ENCODE measurements at regions not wholly inside any gene's neighbourhood (a gene's known extent, or its start where the extent isn't known, plus 50 kb on each side); places are given as distances from the start of the nearest gene placed in this dataset.
A peak's percentile ranks its signal among the peaks of the same experiment; 100 is the strongest.
"Not testable (repeated sequence)": the region's sequence is repeated elsewhere in the genome, so short reads cannot be mapped to it uniquely, and the experiment has no call there.

DNA sequence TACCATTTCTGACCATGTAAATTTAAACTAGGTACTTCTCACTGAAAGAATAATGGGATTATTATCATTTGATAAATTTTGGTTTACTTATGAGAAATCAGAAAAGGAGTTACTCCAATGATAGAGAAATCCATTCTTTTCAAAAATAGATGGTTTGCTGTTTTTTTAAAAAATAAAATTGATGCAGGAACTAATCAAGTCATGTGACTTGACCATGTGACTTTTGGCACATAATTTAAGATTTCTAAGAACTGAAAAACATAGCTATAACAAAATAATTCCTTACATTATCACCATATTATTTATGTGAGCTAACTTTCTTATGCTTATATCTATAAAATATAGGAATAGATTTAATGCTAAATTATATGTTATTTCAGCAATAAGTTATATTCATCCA, 247.1 kb upstream of the FIGN start:
- DNase-seq (ENCODE audit: low read depth in 2 of 3, low spot score in 2 of 3) = no peak

DNA sequence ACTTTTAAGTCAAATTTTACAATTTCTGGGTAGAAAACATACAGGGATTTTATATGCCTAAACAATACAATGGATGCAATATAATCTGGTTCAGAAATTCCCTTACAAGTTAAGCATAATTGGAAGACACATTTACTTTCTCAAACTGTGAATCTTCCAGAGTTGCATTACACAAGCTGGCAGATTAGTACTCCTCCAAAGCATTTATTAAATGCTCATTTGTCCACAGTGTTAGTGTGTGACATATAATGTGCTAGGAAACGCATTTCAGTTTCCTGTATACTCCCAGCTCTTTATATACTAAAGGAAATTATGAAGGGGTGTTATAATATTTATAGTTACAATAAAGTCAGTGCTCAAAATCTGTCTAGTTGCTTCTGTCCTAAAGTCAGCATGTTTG, 239.0 kb upstream of the FIGN start:
- DNase-seq (ENCODE audit: low read depth in 2 of 3, low spot score in 2 of 3) = no peak

DNA sequence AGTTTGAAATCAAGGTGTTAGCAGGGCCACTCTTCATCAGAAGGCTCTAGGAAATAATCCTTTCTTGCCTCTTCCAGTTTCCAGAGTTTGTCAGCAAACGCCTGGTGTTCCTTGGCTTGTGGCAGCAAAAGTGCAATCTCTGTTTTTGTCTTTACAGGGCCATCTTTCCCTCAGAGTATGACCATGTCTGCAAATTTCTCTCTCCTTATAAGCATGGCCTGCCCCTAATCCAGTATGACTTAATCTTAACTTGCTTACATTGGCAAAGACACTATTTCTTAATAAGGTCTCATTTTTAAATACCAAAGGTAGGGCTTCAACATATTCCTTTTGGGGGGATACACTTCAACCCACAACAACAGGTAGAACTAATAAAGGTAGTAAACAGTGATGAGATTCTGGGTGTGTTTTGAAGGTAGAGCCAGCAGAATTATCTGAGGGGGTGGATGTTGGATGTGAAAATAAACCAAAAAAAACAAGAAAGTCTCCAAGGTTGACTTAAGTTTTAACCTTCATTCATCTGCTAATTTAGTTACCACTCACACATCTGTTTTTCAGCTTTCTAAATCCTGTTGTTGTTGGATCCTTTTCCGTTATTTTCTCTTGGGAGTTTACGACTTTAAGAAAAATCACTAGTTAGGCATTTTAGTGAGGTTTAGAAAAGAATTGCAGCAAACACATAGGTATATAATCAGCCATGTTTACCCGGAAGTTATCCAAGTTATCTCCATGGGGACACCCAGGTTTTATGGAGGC, 234.4 kb upstream of the FIGN start:
- no peak for DNase-seq (ENCODE audit: low read depth in 2 of 3, low spot score in 2 of 3)

DNA sequence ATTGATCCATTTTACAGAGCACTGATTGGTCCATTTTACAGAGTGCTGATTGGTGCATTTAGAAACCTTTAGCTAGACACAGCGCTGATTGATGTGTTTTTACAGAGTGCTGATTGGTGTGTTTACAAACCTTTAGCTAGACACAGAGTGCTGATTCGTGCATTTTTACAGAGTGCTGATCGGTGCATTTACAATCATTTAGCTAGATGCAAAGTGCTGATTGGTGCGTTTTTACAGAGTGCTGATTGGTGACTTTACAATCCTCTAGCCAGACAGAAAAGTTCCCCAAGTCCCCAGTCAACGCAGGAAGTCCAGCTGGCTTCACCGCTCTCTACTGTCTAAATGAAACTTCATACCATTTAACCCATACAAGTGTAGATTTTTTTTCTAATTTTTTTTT, 228.5 kb upstream of the FIGN start:
- not testable (repeated sequence) for DNase-seq (ENCODE audit: low read depth in 2 of 3, low spot score in 2 of 3)

DNA sequence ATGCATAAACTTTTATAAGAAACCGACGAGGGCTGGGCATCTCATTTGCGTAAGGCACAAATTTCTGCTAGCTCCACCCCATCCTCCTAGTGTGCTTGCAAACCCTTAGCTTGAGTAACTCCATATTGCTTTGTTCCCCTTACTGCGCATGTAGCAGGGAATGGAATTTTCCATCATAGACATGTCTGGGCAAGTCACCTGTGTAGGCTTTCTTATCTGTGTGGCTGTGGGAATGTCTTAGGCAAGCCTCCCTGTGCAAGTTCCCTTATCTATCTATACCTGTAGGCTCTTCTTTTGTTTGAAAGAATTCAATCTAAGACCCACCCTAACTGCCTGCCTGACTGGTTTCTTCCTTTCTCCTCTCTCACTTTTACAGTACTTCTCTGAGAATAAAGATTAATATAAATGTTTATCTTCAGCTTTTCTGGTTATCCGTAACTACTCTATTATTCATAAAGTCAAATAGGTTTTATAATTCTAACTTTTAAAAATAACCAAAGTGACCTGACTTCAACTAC, 217.6 kb upstream of the FIGN start:
- DNase-seq (ENCODE audit: low read depth in 2 of 3, low spot score in 2 of 3) = no peak

DNA sequence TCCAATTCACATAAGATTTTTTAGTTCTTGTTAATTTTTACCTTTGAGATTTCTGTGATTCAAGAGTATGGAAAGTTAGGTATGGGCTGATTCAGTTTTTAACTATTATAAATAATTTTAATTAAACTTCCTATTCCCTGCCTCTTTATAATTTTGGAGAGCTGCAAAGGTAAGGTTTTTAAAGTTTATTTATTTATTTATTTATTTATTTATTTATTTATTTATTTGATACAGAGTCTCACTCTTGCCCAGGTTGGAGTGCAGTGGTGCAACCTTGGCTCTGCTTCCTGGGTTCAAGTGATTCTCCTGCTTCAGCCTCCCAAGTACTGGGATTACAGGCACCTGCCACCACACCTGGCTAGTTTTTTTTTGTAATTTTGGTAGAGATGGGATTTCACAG, 215.5 kb upstream of the FIGN start:
- no peak for DNase-seq (ENCODE audit: low read depth in 2 of 3, low spot score in 2 of 3)

DNA sequence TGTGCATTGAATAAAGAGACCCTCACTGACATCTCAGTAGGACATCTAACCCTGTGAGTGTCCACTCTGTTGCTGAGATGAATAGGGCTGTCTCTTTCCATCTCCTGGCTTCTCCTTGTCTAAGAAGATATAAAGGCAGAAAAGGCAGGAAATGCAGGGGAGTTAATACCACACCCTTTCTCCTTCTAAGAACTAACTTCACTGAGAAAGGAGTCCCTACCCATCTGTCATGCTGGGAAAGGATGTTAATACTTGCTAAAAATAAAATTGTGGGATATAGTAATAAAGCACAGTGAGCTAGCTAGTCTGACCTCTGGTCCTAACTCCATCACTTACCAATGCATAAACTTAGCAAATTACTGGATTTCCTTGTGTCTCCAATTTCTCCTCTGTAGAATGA, 213.9 kb upstream of the FIGN start:
- DNase-seq (ENCODE audit: low read depth in 2 of 3, low spot score in 2 of 3) = no peak

DNA sequence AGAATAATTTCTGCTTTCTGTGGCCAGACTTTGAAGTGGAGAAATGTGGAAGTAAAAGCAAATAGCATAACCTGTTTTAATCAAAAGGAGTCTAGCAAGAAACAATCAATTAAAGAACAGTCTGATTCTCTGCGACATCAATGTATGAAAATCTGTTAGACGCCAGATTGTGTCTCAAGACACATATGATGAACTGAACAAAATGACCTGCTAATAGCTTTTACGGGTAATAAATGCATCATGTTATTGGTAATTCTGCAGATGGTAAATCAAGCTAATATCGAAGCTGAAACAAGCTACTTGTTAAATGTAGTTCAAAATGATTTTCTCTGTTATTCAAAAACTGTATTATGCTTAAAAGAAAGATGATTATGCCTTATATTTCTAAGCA, 208.5 kb upstream of the FIGN start:
- DNase-seq (ENCODE audit: low read depth in 2 of 3, low spot score in 2 of 3) = no peak

DNA sequence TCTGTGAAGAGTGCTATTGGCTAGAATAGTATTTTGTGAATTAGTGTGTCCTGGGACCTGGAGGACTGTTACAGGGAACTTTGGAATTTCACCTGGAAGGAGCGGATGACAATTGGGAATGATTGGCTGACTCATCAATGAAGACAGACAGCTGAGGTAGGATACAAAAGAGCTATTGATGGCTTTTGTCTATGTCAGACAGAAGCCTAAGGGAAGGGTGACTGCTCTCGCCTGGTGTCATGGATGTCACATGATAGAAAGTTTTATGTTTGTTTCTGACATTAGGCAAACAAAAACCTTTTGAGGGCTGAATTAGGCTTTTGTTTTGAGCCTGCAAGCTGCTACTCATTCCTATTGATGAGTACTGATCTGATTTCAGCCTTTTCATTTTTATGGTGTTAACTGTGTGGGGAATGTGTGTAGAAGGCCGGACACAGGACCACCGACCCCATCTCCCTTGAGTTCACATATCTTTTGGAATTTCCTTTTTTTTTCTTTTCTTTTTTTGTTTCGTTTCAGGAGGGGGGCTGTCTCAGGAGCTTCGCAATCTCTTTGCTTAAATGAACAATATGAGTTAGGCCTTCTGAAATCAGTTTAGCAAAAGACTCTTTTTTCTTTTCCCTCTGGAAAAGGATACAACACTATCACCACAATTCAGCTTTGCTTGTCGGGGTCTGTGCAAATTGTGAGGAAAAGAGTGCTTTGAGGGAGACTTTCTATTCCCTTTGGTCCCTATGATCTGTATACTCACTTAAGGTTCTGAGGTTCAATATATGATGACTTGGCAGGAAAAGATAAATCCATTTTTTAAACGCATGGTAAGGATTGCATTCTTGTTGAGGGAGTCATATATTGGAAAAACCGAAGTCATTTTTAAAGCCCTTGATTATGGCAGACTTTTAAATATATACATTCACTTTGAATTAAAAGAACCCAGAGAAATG, 207.9 kb upstream of the FIGN start:
- DNase-seq (ENCODE audit: low read depth in 2 of 3, low spot score in 2 of 3) = no peak

DNA sequence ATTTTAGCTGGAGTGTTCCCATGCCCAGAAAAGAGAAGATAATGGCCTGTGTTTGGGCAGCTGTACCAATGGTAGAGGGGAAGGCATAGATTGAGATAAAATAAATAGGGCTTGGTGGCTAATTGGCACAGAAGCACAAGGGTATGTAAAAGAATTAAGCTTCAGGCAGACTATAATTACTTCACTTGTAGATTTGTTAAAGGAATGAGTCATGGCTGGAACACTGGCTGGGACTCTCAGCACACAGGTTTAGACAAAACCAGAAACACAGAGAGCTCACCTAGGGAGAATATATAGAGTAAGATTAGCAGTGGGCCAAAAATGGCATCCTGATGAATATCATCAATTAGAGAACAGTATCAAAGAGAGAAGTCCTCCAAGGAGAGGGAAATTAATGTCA, 198.3 kb upstream of the FIGN start:
- DNase-seq (ENCODE audit: low read depth in 2 of 3, low spot score in 2 of 3) = no peak

DNA sequence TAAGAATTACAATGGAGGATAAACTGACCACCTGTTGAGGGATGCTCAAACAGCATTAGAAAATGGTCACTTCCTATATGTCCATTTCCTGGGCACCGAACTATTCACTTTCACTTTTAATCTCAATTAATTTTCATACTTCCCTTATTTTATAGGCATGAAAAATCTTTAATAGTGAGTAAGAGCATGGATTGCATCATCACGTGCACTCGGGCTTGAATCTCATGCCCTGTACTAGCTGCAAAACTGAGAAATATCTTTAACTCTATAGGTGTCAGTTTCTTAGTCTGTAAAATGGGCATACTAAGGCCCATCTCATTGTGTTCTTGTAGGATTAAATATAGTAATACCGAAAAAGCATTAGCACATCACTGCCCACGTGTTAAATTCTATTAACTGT, 183.9 kb upstream of the FIGN start:
- no peak for DNase-seq (ENCODE audit: low read depth in 2 of 3, low spot score in 2 of 3)

DNA sequence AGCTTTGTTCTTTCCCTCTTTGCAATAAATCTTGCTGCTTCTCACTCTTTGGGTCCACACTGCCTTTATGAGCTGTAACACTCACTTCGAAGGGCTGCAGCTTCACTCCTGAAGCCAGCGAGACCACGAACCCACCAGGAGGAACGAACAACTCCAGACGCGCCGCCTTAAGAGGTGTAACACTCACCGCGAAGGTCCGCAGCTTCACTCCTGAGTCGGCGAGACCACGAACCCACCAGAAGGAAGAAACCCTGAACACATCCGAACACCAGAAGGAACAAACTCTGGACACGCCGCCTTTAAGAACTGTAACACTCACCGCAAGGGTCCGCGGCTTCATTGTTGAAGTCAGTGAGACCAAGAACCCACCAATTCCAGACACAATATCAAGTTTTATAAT, 178.7 kb upstream of the FIGN start:
- not testable (repeated sequence) for DNase-seq (ENCODE audit: low read depth in 2 of 3, low spot score in 2 of 3)

DNA sequence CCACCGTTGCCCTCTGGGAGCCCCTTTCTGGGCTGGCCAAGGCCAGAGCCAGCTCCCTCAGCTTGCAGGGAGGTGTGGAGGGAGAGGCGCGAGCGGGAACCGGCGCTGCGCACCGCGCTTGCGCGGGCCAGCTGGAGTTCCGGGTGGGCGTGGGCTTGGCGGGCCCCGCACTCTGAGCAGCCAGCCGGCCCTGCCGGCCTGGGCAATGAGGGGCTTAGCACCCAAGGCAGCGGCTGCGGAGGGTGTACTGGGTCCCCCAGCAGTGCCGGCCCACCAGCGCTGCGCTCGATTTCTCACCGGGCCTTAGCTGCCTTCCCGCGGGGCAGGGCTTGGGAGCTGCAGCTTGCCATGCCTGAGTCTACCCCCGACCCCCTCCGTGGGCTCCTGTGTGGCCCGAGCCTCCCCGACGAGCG, 177.7 kb upstream of the FIGN start:
- DNase-seq (ENCODE audit: low read depth in 2 of 3, low spot score in 2 of 3) = not testable (repeated sequence)

DNA sequence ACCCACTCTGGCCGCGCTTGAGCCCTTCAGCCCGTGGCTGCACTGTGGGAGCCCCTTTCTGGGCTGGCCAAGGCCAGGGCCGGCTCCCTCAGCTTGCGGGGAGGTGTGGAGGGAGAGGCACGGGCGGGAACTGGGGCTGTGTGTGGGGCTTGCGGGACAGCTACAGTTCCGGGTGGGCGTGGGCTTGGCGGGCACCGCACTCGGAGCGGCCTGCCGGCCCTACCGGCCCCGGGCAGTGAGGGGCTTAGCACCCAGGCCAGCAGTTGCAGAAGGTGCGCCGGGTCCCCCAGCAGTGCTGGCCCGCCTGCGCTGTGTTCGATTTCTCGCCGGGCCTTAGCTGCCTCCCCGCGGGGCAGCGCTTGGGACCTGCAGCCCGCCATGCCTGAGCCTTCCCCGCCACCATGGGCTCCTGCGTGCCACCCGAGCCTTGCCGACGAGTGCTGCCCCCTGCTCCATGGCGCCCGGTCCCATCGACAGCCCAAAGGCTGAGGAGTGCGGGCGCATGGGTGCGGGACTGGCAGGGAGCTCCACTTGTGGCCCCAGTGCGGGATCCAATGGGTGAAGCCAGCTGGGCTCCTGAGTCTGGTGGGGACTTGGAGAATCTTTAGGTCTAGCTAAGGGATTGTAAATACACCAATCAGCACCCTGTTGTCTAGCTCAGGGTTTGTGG, 173.7 kb upstream of the FIGN start:
- no peak for DNase-seq (ENCODE audit: low read depth in 2 of 3, low spot score in 2 of 3)

DNA sequence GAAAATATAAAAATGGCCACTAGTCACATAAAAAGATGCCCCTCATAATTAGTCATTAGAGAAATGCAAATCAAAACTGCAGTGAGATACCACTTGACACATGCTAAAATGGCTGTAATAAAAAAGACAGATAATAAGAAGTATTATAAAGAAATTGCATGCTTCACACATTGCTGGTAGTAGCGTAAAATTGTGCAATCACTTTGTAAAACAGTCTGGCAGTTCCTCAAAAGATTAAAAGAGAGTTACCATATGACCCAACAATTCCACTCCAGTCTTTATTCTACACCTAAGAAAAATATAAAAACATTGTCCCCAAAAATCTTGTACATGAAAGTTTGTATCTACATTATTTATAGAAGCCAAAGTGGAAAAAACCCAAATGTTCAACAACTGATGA, 170.6 kb upstream of the FIGN start:
- DNase-seq (ENCODE audit: low read depth in 2 of 3, low spot score in 2 of 3) = no peak

DNA sequence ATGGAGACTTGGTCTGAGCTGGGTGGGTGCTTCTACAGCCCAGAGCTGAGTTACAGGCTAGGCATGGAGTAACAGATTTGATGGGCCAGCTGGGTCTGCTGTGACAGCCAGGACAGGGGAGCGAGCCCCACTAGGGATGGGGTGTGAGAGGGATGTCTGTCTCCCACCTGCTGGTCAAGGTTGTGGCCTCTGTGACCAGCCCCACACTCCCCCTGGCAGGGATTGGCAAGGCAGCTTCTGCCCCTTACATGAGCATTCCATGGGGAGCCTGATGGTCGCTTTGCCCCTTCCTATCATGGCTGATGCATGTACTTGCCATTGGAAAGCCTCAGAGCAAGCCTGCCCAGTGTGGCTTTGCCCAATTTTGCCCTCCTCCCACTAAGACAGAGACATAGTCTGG, 162.0 kb upstream of the FIGN start:
- DNase-seq (ENCODE audit: low read depth in 2 of 3, low spot score in 2 of 3) = no peak

DNA sequence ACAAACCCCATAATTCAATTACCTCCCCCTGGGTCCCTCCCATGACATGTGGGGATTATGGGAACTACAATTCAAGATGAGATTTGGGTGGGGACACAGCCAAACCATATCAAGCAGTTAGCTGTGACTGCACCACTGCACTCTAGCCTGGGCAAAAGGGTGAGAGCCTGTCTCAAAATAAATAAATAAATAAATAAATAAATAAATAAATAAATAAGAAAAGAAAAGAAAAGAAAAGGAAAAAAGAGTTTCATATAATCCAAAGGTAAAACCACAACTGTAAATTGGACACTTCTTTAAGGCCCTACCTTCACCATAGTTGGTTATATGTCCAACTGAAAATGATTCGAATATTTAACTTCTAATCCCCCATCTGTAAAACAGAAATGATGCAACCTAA, 157.6 kb upstream of the FIGN start:
- DNase-seq (ENCODE audit: low read depth in 2 of 3, low spot score in 2 of 3) = not testable (repeated sequence)

DNA sequence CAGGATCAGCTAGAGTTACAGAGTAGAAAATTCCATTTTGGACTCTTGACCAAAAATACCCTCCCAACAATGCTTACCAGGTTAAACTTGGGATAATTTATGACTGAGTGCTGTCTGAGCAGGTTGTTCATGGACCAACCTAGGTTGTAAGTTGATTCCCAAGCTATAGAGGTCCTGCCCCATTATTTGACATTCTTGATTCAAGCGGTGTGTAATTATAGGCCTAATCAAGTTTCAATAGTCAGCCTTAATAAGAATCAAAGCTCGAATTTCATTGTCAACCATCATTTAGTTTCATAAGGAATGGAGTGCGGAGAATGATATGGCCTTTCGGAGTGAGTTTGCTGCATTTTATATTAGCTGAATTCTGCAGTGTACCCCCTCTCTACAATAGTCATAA, 152.8 kb upstream of the FIGN start:
- no peak for DNase-seq (ENCODE audit: low read depth in 2 of 3, low spot score in 2 of 3)

DNA sequence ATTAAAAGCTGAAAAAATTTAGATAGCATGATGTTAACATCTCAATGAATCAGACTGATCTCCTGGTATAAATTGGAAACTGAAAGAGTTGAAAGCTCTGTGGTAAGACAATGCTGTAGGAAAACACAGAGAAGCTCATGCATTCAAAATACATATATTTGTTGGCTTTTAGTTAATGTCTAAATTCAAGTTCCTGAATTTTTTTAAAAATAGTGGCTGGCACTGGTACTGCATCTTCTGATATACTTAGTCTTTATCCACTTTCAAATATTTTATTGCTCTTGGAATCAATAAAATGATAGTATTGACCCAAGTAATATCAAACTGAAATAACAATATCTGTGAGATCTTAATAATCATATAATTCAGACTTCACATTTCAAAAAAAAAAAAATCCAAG, 151.4 kb upstream of the FIGN start:
- no peak for DNase-seq (ENCODE audit: low read depth in 2 of 3, low spot score in 2 of 3)

DNA sequence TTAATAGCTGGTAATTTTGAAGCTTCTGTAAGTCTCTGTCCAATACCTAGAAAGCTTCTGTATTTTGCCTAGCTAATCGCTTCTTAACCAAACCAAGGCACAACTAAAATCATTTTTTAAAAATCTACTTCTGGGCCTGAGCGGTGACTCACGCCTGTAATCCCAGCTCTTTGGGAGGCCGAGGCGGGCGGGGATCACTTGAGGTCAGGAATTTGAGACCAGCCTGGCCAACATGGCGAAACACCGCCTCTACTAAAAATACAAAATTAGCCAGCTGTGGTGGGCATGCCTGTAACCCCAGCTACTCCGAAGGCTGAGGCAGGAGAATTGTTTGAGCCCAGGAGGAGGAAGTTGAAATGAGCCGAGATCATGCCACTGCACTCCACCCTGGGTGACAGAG, 148.6 kb upstream of the FIGN start:
- DNase-seq (ENCODE audit: low read depth in 2 of 3, low spot score in 2 of 3) = no peak

DNA sequence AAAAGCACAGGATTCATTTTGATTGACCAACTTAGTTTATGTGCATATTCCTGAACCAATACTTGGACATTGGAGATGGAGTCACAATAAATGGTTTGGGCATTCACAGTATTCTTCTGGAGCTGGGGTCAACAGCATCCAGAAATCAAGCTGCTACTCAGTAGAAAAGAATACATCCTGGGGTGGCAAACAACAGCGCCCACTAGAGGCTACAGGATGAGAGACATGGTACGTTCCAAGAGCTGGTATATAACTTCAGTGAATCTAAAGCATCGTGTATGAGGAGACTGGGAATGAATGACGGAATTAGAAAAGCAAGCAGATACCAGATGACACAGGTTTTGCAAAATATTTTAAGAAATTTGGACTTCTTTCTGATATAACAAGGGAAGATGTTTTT, 142.9 kb upstream of the FIGN start:
- peak in 1 of 3 donors; percentile 1 for DNase-seq (ENCODE audit: low read depth in 2 of 3, low spot score in 2 of 3)
